OCI-LY1 (cell line): ENCODE measurements at regions not wholly inside any gene's neighbourhood (a gene's known extent, or its start where the extent isn't known, plus 50 kb on each side); places are given as distances from the start of the nearest gene placed in this dataset.

Experiments
- H2AFZ ChIP-seq: fragments of 200-600 bp; sonication (generic), shearing (Covaris generic); 2 replicates; pipeline ENCODE4 v1.6.0; 2014; ENCODE audit warnings: antibody characterized with exemption, mild to moderate bottlenecking, low read length
- H3F3A ChIP-seq: fragments of 200-600 bp; sonication (generic), shearing (Covaris generic); 2 replicates; pipeline ENCODE4 v1.6.0; 2014; ENCODE audit warnings: mild to moderate bottlenecking, antibody characterized with exemption, low read length, moderate library complexity; ENCODE audit not compliant: insufficient read depth
- H3K27ac ChIP-seq: fragments of 200-600 bp; sonication (generic); 2 replicates; pipeline ENCODE4 v1.5.1; 2014; ENCODE audit warnings: low read length, mixed run types, mild to moderate bottlenecking, low read depth; ENCODE audit not compliant: poor library complexity, severe bottlenecking
- H3K27me3 ChIP-seq: fragments of 200-600 bp; sonication (generic); 2 replicates; pipeline ENCODE4 v1.6.0; 2014; ENCODE audit warnings: antibody characterized with exemption, mild to moderate bottlenecking, low read length, moderate library complexity; ENCODE audit not compliant: insufficient read depth
- H3K36me3 ChIP-seq: fragments of 200-600 bp; sonication (generic); 2 replicates; pipeline ENCODE4 v1.6.1; 2014; ENCODE audit warnings: mild to moderate bottlenecking, antibody characterized with exemption, low read length, moderate library complexity, mixed read lengths; ENCODE audit not compliant: insufficient read depth
- H3K4me1 ChIP-seq: fragments of 200-600 bp; sonication (generic); 2 replicates; pipeline ENCODE4 v1.5.1; 2014; ENCODE audit warnings: mild to moderate bottlenecking, low read length, moderate library complexity; ENCODE audit not compliant: insufficient read depth, severe bottlenecking
- H3K4me2 ChIP-seq: fragments of 200-600 bp; sonication (generic), shearing (Covaris generic); 2 replicates; pipeline ENCODE4 v1.6.1; 2014; ENCODE audit warnings: low read length
- H3K4me3 ChIP-seq: fragments of 200-600 bp; sonication (generic); 2 replicates; pipeline ENCODE4 v1.5.1; 2014; ENCODE audit warnings: low read length, low read depth, mild to moderate bottlenecking, mixed read lengths; ENCODE audit not compliant: poor library complexity, severe bottlenecking
- H3K79me2 ChIP-seq: fragments of 200-600 bp; shearing (Covaris generic); 2 replicates; pipeline ENCODE4 v1.6.1; 2016; ENCODE audit warnings: mixed run types, low read length, mixed read lengths; ENCODE audit not compliant: insufficient read depth
- H3K9ac ChIP-seq: fragments of 200-600 bp; sonication (generic), shearing (Covaris generic); 2 replicates; pipeline ENCODE4 v1.6.1; 2014; ENCODE audit warnings: mild to moderate bottlenecking, low read length, mixed read lengths
- H3K9me2 ChIP-seq: fragments of 200-600 bp; sonication (generic), shearing (Covaris generic); 2 replicates; pipeline ENCODE4 v1.6.1; 2014; ENCODE audit warnings: low read depth, mild to moderate bottlenecking, low read length, mixed read lengths
- H3K9me3 ChIP-seq: fragments of 200-600 bp; shearing (Covaris generic); 2 replicates; pipeline ENCODE4 v1.6.1; 2014; ENCODE audit warnings: low read length, mixed read lengths
- H4K20me1 ChIP-seq: fragments of 200-600 bp; sonication (generic), shearing (Covaris generic); 2 replicates; pipeline ENCODE4 v1.6.0; 2016; ENCODE audit warnings: mild to moderate bottlenecking, low read length; ENCODE audit not compliant: insufficient read depth
- EZH2 ChIP-seq: fragments of 200-600 bp; sonication (generic), shearing (Covaris generic); IDR thresholded peaks from 2 replicates; pipeline ENCODE4 v1.8.0; 2017; ENCODE audit warnings: borderline replicate concordance, mixed run types, mild to moderate bottlenecking, antibody characterized with exemption, low read length, moderate library complexity, mixed read lengths
- TF ChIP-seq, protein P1 (sequence below): fragments of 200-600 bp; sonication (generic), shearing (Covaris generic); IDR thresholded peaks from 2 replicates; pipeline ENCODE4 v1.5.1; 2017; ENCODE audit warnings: mild to moderate bottlenecking, antibody characterized with exemption, low read length, moderate library complexity, mixed read lengths

- H2AFZ ChIP-seq, result no peak overlapping the region
- no peaks in the 10 kb centered on the region for H3K9me3 ChIP-seq
- H3K9me2 ChIP-seq, result no peaks in the 10 kb centered on the region
- H3K79me2 ChIP-seq, result no peaks in the 10 kb centered on the region
- H3K27ac ChIP-seq, result no peak overlapping the region
- no peaks in the 10 kb centered on the region for H3K4me1 ChIP-seq
- no peak for TF ChIP-seq EZH2
- TF ChIP-seq, protein P1, sequence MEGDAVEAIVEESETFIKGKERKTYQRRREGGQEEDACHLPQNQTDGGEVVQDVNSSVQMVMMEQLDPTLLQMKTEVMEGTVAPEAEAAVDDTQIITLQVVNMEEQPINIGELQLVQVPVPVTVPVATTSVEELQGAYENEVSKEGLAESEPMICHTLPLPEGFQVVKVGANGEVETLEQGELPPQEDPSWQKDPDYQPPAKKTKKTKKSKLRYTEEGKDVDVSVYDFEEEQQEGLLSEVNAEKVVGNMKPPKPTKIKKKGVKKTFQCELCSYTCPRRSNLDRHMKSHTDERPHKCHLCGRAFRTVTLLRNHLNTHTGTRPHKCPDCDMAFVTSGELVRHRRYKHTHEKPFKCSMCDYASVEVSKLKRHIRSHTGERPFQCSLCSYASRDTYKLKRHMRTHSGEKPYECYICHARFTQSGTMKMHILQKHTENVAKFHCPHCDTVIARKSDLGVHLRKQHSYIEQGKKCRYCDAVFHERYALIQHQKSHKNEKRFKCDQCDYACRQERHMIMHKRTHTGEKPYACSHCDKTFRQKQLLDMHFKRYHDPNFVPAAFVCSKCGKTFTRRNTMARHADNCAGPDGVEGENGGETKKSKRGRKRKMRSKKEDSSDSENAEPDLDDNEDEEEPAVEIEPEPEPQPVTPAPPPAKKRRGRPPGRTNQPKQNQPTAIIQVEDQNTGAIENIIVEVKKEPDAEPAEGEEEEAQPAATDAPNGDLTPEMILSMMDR, result no peak
- no peak overlapping the region for H3K9ac ChIP-seq
- H4K20me1 ChIP-seq, result no peaks in the 10 kb centered on the region
- no peak overlapping the region for H3K4me2 ChIP-seq
- no peaks in the 10 kb centered on the region for H3F3A ChIP-seq
- H3K4me3 ChIP-seq, result no peak overlapping the region
- no peaks in the 10 kb centered on the region for H3K27me3 ChIP-seq
- H3K36me3 ChIP-seq, result no peaks in the 10 kb centered on the region
Observed at GRCh38 chr13:109885235-109885634, 98.9 kb upstream of the IRS2 start.

DNA sequence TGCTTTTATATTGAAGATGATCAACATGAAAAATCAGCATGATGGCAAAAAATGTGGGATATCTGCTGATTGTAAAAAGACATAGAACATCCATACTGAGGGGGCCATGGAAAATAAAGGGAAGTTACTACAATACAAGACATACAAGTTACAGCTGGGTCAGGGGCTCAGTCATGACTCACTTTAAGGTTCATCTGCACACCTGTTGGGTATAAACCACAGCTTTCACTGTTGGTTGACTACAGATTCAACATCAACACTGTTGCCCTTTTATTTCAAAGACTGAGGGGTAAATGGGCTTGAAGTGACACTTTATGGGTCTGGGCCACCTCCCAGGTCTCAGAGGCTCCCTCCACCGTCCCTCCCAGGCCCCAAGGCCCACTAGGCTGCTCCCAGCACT is 98.1 kb upstream of the IRS2 start:
- no peak overlapping the region for H3K27ac ChIP-seq
- no peak overlapping the region for H2AFZ ChIP-seq
- H3K9ac ChIP-seq, result no peak overlapping the region
- H3K36me3 ChIP-seq, result no peaks in the 10 kb centered on the region
- H3K79me2 ChIP-seq, result no peaks in the 10 kb centered on the region
- H3K9me3 ChIP-seq, result no peaks in the 10 kb centered on the region
- H3F3A ChIP-seq, result no peaks in the 10 kb centered on the region
- TF ChIP-seq, protein P1, result no peak
- TF ChIP-seq EZH2, result no peak
- no peak overlapping the region for H3K4me2 ChIP-seq
- H3K4me1 ChIP-seq, result no peaks in the 10 kb centered on the region
- no peaks in the 10 kb centered on the region for H3K27me3 ChIP-seq
- H4K20me1 ChIP-seq, result no peaks in the 10 kb centered on the region
- H3K4me3 ChIP-seq, result no peak overlapping the region
- H3K9me2 ChIP-seq, result no peaks in the 10 kb centered on the region

DNA sequence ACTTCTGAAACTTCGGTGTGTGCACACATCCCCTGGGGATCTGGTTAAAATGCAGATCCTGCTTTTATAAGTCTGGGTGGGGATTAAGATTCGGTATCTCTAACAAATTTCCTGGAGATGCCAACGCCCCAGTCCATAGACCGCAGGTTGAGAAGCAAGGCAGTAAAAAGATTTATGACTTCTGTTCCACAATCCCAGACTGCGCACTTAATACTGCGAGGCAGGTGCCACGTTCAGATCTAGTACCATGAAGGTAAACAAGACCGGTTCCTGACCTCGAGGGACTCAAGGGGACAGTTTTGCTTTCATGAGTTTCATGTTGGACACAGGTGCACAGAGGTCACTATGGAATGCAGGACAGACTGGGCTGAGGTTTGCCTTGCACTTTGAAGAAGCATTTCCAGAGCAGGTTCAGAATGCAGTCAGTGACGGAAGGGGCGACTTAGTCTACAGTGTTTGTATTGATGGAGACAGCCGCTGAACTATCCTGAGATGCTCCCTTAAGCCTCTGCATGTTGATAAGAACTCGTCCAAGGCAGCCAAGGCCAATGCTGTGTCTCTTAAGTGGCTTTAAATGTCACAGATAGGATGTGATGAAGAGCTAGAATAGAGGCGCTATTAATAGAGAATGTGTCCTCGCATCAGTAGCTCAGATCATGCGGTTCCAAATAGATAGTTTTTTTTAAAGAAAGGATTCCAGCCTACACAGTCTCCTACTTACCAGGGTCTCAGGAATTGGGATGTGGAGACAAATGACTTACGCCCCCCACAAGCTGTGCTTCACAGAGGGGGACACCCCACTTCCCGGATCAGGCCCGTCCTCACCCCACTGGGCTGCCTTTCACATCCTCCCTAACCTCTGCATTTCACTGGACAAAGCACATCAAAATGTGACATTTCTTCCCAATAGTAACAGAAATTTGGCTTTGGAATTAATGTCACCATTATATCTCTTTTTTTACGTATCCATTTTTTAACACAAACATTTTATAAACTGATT is 97.1 kb upstream of the IRS2 start:
- H4K20me1 ChIP-seq, result no peaks in the 10 kb centered on the region
- no peaks in the 10 kb centered on the region for H3K9me3 ChIP-seq
- no peaks in the 10 kb centered on the region for H3K4me1 ChIP-seq
- H3K79me2 ChIP-seq, result no peaks in the 10 kb centered on the region
- H3K4me2 ChIP-seq, result no peak overlapping the region
- no peaks in the 10 kb centered on the region for H3F3A ChIP-seq
- no peaks in the 10 kb centered on the region for H3K9me2 ChIP-seq
- no peaks in the 10 kb centered on the region for H3K36me3 ChIP-seq
- H2AFZ ChIP-seq, result no peak overlapping the region
- TF ChIP-seq EZH2, result no peak
- TF ChIP-seq, protein P1, result no peak
- H3K27ac ChIP-seq, result no peak overlapping the region
- no peaks in the 10 kb centered on the region for H3K27me3 ChIP-seq
- no peak overlapping the region for H3K9ac ChIP-seq
- no peak overlapping the region for H3K4me3 ChIP-seq
